Large intestine (tissue), 3 donors: ENCODE measurements at regions not wholly inside any gene's neighbourhood (a gene's known extent, or its start where the extent isn't known, plus 50 kb on each side); places are given as distances from the start of the nearest gene placed in this dataset.

Source experiments
- DNase-seq, 2 donors: peaks; one replicate each; pipeline versions ENCODE4 v3.0.0 to v3.0.0-alpha.2; 2013
- H3K27ac ChIP-seq: one replicate; pipeline ENCODE4 v1.5.1; 2013; ENCODE audit warnings: low read length
- H3K27me3 ChIP-seq: 2 replicates; pipeline ENCODE4 v1.6.1; 2013; ENCODE audit warnings: low read length; ENCODE audit not compliant: control insufficient read depth, insufficient read depth
- H3K36me3 ChIP-seq: 2 replicates; pipeline ENCODE4 v1.6.1; 2013; ENCODE audit warnings: low read length; ENCODE audit not compliant: control insufficient read depth, insufficient read depth
- H3K4me1 ChIP-seq: one replicate; pipeline ENCODE4 v1.6.1; 2013; ENCODE audit warnings: low read length; ENCODE audit not compliant: control insufficient read depth, insufficient read depth
- H3K4me3 ChIP-seq: one replicate; pipeline ENCODE4 v1.5.1; 2013; ENCODE audit warnings: low read length
- H3K9me3 ChIP-seq: one replicate; pipeline ENCODE4 v1.6.1; 2013; ENCODE audit warnings: mild to moderate bottlenecking, low read depth, low read length, moderate library complexity; ENCODE audit not compliant: control insufficient read depth
- WGBS: methylation state at CpG from one replicate; pipeline ENCODE4 v1.1.5; 2013; ENCODE audit warnings: low lambda C conversion rate; ENCODE audit not compliant: insufficient coverage; 5-methylcytosine and 5-hydroxymethylcytosine counted together

- WGBS: no CpG with 5 or more reads among the region's 7 CpGs
These were observed 50.3 kb upstream of the CXCL12 start for GRCh38 chr10:44435196-44435595.

GRCh38 chr10:44436240-44436639 is 51.3 kb upstream of the CXCL12 start:
- Histone ChIP-seq H3K27ac (no peak overlapping the region), H3K36me3 (no peaks in the 10 kb centered on the region), H3K27me3 (no peaks in the 10 kb centered on the region), H3K4me3 (no peak overlapping the region), H3K9me3 (no peaks in the 10 kb centered on the region), H3K4me1 (no peaks in the 10 kb centered on the region)
- no CpG with 5 or more reads among the region's 1 CpG for WGBS
- DNase-seq: no peak

More at GRCh38 chr10:44435196-44435595, 50.3 kb upstream of the CXCL12 start:
- Histone ChIP-seq H3K27me3 (no peaks in the 10 kb centered on the region), H3K4me3 (no peak overlapping the region), H3K36me3 (no peaks in the 10 kb centered on the region), H3K4me1 (no peaks in the 10 kb centered on the region), H3K27ac (no peak overlapping the region), H3K9me3 (no peaks in the 10 kb centered on the region)
- no peak for DNase-seq

- no peaks in the 10 kb centered on the region for H3K27me3 ChIP-seq
- no peak for DNase-seq
- no peaks in the 10 kb centered on the region for H3K4me1 ChIP-seq
- H3K9me3 ChIP-seq: no peaks in the 10 kb centered on the region
- no peak overlapping the region for H3K27ac ChIP-seq
- no peaks in the 10 kb centered on the region for H3K36me3 ChIP-seq
- no peak overlapping the region for H3K4me3 ChIP-seq
- WGBS: no CpG with 5 or more reads among the region's 4 CpGs
These were observed 53.1 kb upstream of the CXCL12 start for GRCh38 chr10:44437840-44438511.

- no CpG with 5 or more reads among the region's 8 CpGs for WGBS
- Histone ChIP-seq H3K36me3 (no peaks in the 10 kb centered on the region), H3K27ac (no peak overlapping the region), H3K4me3 (no peak overlapping the region), H3K27me3 (no peaks in the 10 kb centered on the region), H3K4me1 (no peaks in the 10 kb centered on the region), H3K9me3 (no peaks in the 10 kb centered on the region)
- DNase-seq: no peak
These were observed 54.5 kb upstream of the CXCL12 start for GRCh38 chr10:44439239-44439957.

GRCh38 chr10:44439958-44440244 is 55.0 kb upstream of the CXCL12 start:
- Histone ChIP-seq H3K36me3 (no peaks in the 10 kb centered on the region), H3K9me3 (peaks cover 1% of the 10 kb centered on the region), H3K27ac (no peak overlapping the region), H3K27me3 (no peaks in the 10 kb centered on the region), H3K4me1 (no peaks in the 10 kb centered on the region), H3K4me3 (no peak overlapping the region)
- no peak for DNase-seq
- WGBS: no CpG with 5 or more reads among the region's 5 CpGs

- H3K27ac ChIP-seq: no peak overlapping the region
- no peaks in the 10 kb centered on the region for H3K27me3 ChIP-seq
- no peaks in the 10 kb centered on the region for H3K9me3 ChIP-seq
- no peaks in the 10 kb centered on the region for H3K36me3 ChIP-seq
- no peak overlapping the region for H3K4me3 ChIP-seq
- DNase-seq: no peak
- H3K4me1 ChIP-seq: no peaks in the 10 kb centered on the region
- WGBS: no CpG with 5 or more reads among the region's 2 CpGs
These were observed 72.4 kb upstream of the CXCL12 start for GRCh38 chr10:44457259-44457658.

GRCh38 chr10:44458671-44459413 is 73.9 kb upstream of the CXCL12 start:
- no peaks in the 10 kb centered on the region for H3K27me3 ChIP-seq
- no CpG with 5 or more reads among the region's 7 CpGs for WGBS
- H3K27ac ChIP-seq: no peak overlapping the region
- no peak overlapping the region for H3K4me3 ChIP-seq
- DNase-seq: no peak
- no peaks in the 10 kb centered on the region for H3K4me1 ChIP-seq
- no peaks in the 10 kb centered on the region for H3K36me3 ChIP-seq
- H3K9me3 ChIP-seq: no peaks in the 10 kb centered on the region

- H3K36me3 ChIP-seq: no peaks in the 10 kb centered on the region
- no peak for DNase-seq
- H3K4me1 ChIP-seq: no peaks in the 10 kb centered on the region
- no peaks in the 10 kb centered on the region for H3K9me3 ChIP-seq
- no peak overlapping the region for H3K27ac ChIP-seq
- no peak overlapping the region for H3K4me3 ChIP-seq
- H3K27me3 ChIP-seq: no peaks in the 10 kb centered on the region
- WGBS: no CpG with 5 or more reads among the region's 2 CpGs
These were observed 74.8 kb upstream of the CXCL12 start for GRCh38 chr10:44459671-44460070.

- no peaks in the 10 kb centered on the region for H3K4me1 ChIP-seq
- H3K4me3 ChIP-seq: no peak overlapping the region
- DNase-seq: no peak
- H3K9me3 ChIP-seq: no peaks in the 10 kb centered on the region
- no peaks in the 10 kb centered on the region for H3K27me3 ChIP-seq
- no peaks in the 10 kb centered on the region for H3K36me3 ChIP-seq
- H3K27ac ChIP-seq: no peak overlapping the region
- no CpG with 5 or more reads among the region's 1 CpG for WGBS
These were observed 75.5 kb upstream of the CXCL12 start for GRCh38 chr10:44460416-44460815.

- H3K27me3 ChIP-seq: no peaks in the 10 kb centered on the region
- 100% methylated on average over 1 of the region's 7 CpGs for WGBS
- no peak overlapping the region for H3K27ac ChIP-seq
- H3K9me3 ChIP-seq: no peaks in the 10 kb centered on the region
- H3K36me3 ChIP-seq: no peaks in the 10 kb centered on the region
- no peak for DNase-seq
- H3K4me1 ChIP-seq: no peaks in the 10 kb centered on the region
- no peak overlapping the region for H3K4me3 ChIP-seq
These were observed 77.5 kb upstream of the CXCL12 start for GRCh38 chr10:44462338-44462914.
